IPS-20b (cell line): ENCODE measurements at regions not wholly inside any gene's neighbourhood (a gene's known extent, or its start where the extent isn't known, plus 50 kb on each side); places are given as distances from the start of the nearest gene placed in this dataset.

ENCODE experiments used
- H3K27ac ChIP-seq: one replicate; pipeline ENCODE4 v1.5.1; 2013; ENCODE audit warnings: low read length
- H3K27me3 ChIP-seq: 2 replicates; pipeline ENCODE4 v1.6.1; 2013; ENCODE audit warnings: mild to moderate bottlenecking, low read length, inconsistent platforms; ENCODE audit not compliant: insufficient read depth
- H3K36me3 ChIP-seq: 2 replicates; pipeline ENCODE4 v1.6.1; 2013; ENCODE audit warnings: low read depth, mild to moderate bottlenecking, inconsistent platforms, low read length, moderate library complexity; ENCODE audit not compliant: insufficient read depth
- H3K4me1 ChIP-seq: 2 replicates; pipeline ENCODE4 v1.6.1; 2013; ENCODE audit warnings: mild to moderate bottlenecking, control low read depth, inconsistent platforms, low read length, moderate library complexity; ENCODE audit not compliant: insufficient read depth
- H3K4me3 ChIP-seq: 2 replicates; pipeline ENCODE4 v1.5.1; 2013; ENCODE audit warnings: mild to moderate bottlenecking, low read length, inconsistent platforms
- H3K9ac ChIP-seq: 2 replicates; pipeline ENCODE4 v1.6.1; 2013; ENCODE audit warnings: low read depth, mild to moderate bottlenecking, inconsistent platforms, low read length, moderate library complexity
- H3K9me3 ChIP-seq: 2 replicates; pipeline ENCODE4 v1.6.1; 2013; ENCODE audit warnings: mild to moderate bottlenecking, low read depth, low read length, inconsistent platforms; ENCODE audit not compliant: insufficient read depth

DNA sequence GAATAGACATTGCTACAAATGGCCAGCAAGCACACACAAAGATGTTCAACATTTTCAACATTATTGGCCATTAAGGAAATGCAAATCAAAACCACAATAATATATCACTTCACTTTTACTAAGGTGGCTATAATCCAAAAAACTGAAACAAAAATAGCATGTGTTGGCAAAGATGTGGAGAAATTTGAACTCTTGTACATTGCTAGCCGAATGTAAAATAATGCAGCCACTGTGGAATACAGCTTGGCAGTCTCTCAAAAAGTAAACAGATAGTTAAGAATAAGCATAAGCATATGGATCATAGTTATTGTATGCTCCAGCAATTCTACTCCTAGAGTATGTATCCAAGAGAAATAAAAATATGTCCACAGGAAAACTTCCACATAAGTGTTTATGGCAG is 192.5 kb downstream of the EN1 start:
- Histone ChIP-seq H3K9ac (no peak overlapping the region), H3K27me3 (no peaks in the 10 kb centered on the region), H3K4me1 (no peaks in the 10 kb centered on the region), H3K36me3 (no peaks in the 10 kb centered on the region), H3K4me3 (no peak overlapping the region), H3K9me3 (no peaks in the 10 kb centered on the region), H3K27ac (no peak overlapping the region)

DNA sequence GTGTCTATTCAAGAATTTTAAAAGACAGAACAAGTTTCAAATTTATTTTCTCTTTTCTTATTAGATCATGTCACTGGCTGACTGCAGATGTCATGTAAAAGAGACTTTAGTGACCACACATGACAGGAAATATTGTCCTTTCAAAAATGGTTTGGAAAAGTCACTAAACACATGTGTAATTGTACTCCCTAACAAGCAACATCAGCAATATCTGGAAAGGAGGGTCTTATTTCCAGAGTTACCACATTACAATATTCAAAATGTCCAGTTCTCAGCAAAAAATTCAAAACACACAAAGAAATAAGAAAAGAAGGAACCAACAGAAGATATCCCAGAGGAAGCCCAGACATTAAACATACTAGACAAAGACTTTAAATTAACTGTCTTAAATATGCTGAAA is 197.1 kb downstream of the EN1 start:
- Histone ChIP-seq H3K9ac (no peak overlapping the region), H3K36me3 (no peaks in the 10 kb centered on the region), H3K9me3 (no peaks in the 10 kb centered on the region), H3K4me1 (no peaks in the 10 kb centered on the region), H3K27me3 (no peaks in the 10 kb centered on the region), H3K27ac (no peak overlapping the region), H3K4me3 (no peak overlapping the region)

DNA sequence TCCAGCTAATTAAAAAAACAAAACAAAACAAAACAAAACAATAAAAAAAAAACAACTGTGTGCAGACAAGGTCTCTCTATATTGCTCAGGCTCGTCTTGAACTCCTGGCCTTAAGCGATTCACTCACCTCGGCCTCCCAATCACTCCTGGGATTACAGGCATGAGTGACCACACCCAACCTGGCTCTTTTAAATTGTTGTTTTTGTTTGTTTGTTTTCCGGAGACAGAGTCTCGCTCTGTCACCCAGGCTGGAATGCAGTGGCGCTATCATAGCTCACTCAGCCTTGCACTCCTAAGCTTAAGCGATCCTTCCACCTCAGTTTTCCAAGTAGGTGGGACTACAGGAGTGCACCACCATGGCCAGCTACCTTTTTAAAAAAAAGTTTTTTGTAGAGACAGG is 201.6 kb downstream of the EN1 start:
- Histone ChIP-seq H3K9ac (no peak overlapping the region), H3K4me3 (no peak overlapping the region), H3K4me1 (peaks cover 15% of the 10 kb centered on the region; the same call in 1 of the 2 replicates), H3K27me3 (peaks cover 14% of the 10 kb centered on the region), H3K27ac (no peak overlapping the region), H3K9me3 (no peaks in the 10 kb centered on the region), H3K36me3 (no peaks in the 10 kb centered on the region)

DNA sequence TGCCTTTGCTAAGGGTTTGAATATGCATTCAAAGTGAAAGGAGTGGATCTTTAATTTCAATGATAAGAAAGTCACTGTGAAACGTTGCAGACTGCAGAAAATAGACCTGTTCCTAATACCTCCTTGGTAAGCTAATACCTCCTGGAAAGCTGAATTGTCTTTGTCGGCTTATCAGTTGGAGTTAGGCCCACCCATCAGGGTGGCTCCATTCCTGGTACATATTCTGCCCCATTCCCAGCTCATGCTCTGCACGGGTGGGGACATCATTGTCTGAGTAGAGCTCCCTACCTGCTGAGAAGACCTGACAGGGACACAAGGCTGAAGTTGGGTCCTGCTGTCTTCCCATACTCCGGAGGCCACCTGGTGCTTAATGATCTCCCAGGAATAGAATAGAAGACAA is 203.3 kb downstream of the EN1 start:
- no peak overlapping the region for H3K27ac ChIP-seq
- peaks cover 15% of the 10 kb centered on the region; the same call in 1 of the 2 replicates for H3K4me1 ChIP-seq
- H3K27me3 ChIP-seq: peaks cover 14% of the 10 kb centered on the region
- H3K9me3 ChIP-seq: no peaks in the 10 kb centered on the region
- H3K9ac ChIP-seq: no peak overlapping the region
- no peak overlapping the region for H3K4me3 ChIP-seq
- H3K36me3 ChIP-seq: no peaks in the 10 kb centered on the region

DNA sequence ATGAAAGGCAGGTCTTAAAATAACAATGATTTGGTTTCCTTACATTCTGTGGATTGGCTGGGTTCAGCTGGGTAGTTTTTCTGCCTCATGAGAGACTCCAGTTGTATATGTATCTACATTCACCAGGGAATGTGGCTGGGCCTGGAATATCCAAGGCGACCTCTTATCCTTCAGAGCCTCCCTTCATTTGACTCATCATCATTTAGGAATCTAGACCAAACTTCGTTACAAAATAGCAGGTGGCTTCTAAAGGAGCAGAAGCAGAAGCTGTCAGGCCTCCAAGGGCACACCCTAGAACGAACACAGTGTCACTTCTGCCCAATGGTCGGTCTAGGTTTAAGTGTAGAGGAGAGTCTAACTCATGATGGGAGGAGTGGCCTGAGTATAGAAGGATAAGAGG is 204.2 kb downstream of the EN1 start:
- no peak overlapping the region for H3K4me3 ChIP-seq
- peaks cover 15% of the 10 kb centered on the region; the same call in 1 of the 2 replicates for H3K4me1 ChIP-seq
- H3K27me3 ChIP-seq: peaks cover 14% of the 10 kb centered on the region
- no peak overlapping the region for H3K9ac ChIP-seq
- no peak overlapping the region for H3K27ac ChIP-seq
- H3K9me3 ChIP-seq: no peaks in the 10 kb centered on the region
- no peaks in the 10 kb centered on the region for H3K36me3 ChIP-seq

DNA sequence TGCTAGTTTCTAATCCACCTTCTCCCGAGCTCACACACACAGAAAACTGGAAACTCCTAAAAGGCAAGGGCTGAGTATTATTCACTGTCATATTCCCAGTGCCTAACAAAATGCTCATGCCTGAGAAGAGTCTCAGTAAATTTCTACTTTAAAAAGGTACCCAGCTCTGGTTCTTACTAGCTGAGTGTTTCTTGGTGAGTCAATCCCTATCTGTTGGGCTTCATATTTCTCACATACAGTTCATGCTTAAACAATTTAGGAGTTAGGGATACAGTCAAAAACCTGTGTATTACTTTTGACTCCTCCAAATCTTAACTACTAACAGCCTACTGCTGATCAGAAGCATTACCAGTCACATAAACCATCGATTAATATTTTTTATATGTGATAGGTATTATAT is 204.9 kb downstream of the EN1 start:
- H3K27me3 ChIP-seq: peaks cover 14% of the 10 kb centered on the region
- no peaks in the 10 kb centered on the region for H3K9me3 ChIP-seq
- H3K27ac ChIP-seq: no peak overlapping the region
- H3K9ac ChIP-seq: no peak overlapping the region
- H3K4me3 ChIP-seq: no peak overlapping the region
- H3K36me3 ChIP-seq: no peaks in the 10 kb centered on the region
- peaks cover 15% of the 10 kb centered on the region; the same call in 1 of the 2 replicates for H3K4me1 ChIP-seq

DNA sequence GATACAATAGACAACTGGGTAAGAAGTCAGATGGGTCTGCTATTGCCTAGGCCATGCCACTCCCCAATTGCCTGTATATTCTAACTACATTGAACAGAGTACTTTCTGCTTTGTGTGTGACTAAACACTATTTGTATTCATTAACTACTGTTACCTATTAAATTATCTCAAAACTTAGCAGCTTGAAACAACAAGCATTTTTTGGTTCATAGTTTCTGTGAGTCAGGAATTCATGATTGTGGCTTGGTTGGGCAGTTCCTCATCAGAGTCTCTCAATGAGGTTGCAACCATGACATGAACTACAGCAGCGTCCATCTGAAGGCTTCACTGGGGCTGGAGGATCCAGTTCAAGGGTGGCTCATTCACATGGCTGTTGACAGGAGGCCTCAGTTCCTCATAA is 205.7 kb downstream of the EN1 start:
- Histone ChIP-seq H3K27me3 (peaks cover 14% of the 10 kb centered on the region), H3K4me3 (no peak overlapping the region), H3K9ac (no peak overlapping the region), H3K27ac (no peak overlapping the region), H3K36me3 (no peaks in the 10 kb centered on the region), H3K9me3 (no peaks in the 10 kb centered on the region), H3K4me1 (peaks cover 15% of the 10 kb centered on the region; the same call in 1 of the 2 replicates)

DNA sequence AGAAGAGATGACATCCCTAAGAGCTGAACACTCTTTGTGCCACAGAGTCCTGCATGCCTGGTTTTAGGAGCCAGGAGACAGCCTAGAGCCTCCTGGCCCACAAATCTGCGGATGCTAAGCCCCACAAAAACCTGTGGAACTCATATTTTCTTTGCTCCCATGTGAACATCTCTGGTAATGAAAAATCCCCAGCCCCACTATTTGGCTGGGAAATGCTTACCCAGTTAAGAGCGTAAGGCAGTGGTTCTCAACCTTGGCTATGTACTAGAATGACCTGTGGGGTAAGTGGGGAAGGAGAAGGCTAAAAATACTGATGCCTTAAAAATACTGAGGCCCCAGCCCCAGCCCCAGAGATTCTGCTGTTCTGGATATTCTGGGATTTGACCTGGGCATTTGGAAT is 208.1 kb downstream of the EN1 start:
- Histone ChIP-seq H3K4me3 (no peak overlapping the region), H3K27me3 (peaks cover 14% of the 10 kb centered on the region)

DNA sequence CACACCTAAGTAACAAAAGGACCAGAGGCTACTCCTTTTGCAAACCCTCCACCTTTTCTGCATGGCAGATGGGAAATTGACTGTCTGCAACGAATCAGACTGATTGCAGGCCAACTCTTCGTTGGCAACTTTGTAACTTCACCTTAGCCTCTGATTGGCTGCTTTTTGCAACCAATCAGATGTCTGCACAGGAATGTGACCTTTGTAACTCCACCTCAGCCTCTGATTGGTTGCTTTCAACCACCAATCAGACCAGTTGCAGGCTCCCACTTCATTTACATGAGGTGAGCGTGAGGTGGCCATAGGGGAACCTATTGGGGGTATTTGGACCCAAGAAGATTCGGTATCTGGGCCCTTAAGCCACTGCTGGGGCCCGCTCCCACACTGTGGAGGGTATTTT is 209.0 kb downstream of the EN1 start:
- Histone ChIP-seq H3K27me3 (peaks cover 14% of the 10 kb centered on the region), H3K36me3 (no peaks in the 10 kb centered on the region), H3K9me3 (no peaks in the 10 kb centered on the region), H3K4me1 (peaks cover 12% of the 10 kb centered on the region; the same call in 1 of the 2 replicates), H3K27ac (no peak overlapping the region), H3K4me3 (no peak overlapping the region), H3K9ac (no peak overlapping the region)

More for the DNA sequence above, 208.1 kb downstream of the EN1 start:
- Histone ChIP-seq H3K27ac (no peak overlapping the region), H3K9me3 (no peaks in the 10 kb centered on the region), H3K36me3 (no peaks in the 10 kb centered on the region), H3K4me1 (peaks cover 16% of the 10 kb centered on the region; the same call in 1 of the 2 replicates), H3K9ac (no peak overlapping the region)

DNA sequence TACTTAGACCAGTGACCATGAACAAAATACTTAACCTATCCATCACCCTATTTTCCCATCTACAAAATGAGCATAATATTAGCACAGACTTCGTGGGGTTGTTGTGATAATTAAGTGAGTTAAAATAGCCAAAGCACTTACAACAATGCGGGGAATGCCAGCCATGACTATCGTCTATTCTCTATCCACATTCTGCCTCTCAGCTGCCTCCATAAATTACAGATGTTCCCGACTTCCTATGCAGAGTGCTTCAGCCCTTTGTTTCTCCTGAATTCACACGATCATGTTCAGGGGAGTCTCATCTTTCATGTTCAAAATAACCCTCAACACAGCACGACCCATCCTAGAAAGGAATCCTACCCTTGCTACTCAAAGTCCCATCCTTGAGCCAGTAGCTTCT is 211.6 kb downstream of the EN1 start:
- H3K4me3 ChIP-seq: no peak overlapping the region
- H3K9me3 ChIP-seq: no peaks in the 10 kb centered on the region
- H3K4me1 ChIP-seq: peaks cover 8% of the 10 kb centered on the region; the same call in 1 of the 2 replicates
- no peak overlapping the region for H3K27ac ChIP-seq
- no peak overlapping the region for H3K9ac ChIP-seq
- H3K27me3 ChIP-seq: no peaks in the 10 kb centered on the region
- no peaks in the 10 kb centered on the region for H3K36me3 ChIP-seq

DNA sequence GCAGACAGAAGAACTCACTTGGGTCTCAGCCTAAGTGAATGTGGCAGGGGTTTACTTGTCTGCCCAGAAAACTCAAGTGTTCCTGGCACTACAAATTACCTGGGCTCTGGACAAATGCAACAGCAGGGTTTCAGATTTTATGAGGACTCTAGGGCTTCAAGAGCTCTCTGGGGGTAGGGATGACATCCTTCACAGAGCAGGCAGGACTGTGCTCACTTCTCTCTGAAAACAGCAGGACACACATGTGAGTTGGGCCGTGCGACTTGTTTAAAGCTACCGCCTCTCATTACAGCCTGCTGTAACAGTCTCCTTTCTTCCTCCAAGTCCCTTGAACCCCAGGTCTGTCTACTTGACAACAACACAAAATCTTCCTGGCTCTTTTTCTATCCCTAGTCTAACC is 212.6 kb downstream of the EN1 start:
- Histone ChIP-seq H3K9ac (no peak overlapping the region), H3K9me3 (no peaks in the 10 kb centered on the region), H3K36me3 (no peaks in the 10 kb centered on the region), H3K27me3 (no peaks in the 10 kb centered on the region), H3K4me1 (peaks cover 8% of the 10 kb centered on the region; the same call in 1 of the 2 replicates), H3K27ac (no peak overlapping the region), H3K4me3 (no peak overlapping the region)

DNA sequence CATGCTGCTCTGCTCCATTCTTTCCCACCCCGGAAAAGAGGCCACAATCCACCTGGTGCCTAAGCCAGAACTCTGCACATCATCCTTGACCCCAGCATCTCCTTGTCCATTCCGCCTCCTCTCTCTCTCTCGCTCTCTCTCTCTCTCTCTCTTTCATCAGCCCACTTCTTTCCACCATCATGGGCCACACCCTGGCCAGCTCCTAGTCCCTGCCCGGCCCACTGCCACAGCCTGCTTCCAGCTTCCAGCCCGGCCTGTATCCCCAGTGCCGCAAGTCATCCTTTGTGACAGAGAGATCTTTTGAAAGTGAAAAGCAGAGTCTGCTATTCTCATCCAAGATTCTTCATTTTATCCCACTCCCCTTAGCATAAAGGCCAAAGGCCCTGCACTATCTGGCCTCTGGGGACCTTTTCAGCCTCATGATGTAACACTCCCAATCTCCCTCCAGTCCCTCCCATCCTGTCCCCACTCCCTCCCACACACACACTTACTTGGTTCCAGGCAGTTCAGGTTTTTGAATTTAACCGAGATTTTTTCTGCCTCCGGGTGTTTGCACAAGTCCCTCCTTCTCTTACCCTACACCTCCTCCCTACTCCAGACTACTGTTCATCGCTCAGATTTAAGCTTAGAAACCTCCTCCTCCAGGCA is 214.0 kb downstream of the EN1 start:
- Histone ChIP-seq H3K4me1 (peaks cover 8% of the 10 kb centered on the region; the same call in 1 of the 2 replicates), H3K27me3 (no peaks in the 10 kb centered on the region), H3K36me3 (no peaks in the 10 kb centered on the region), H3K9me3 (no peaks in the 10 kb centered on the region), H3K9ac (no peak overlapping the region), H3K27ac (no peak overlapping the region), H3K4me3 (no peak overlapping the region)
